Islet of Langerhans (tissue), 1 donor: ENCODE measurements at regions not wholly inside any gene's neighbourhood (a gene's known extent, or its start where the extent isn't known, plus 50 kb on each side); places are given as distances from the start of the nearest gene placed in this dataset.

ENCODE experiments used
- FAIRE-seq: peaks from one replicate; lab custom pipeline; 2011; peaks lifted over from hg19 to GRCh38; lab: Jason Lieb, UNC

GRCh38 chr10:121101561-121101960 lies 250.4 kb downstream of the WDR11 start:
- FAIRE-seq: no peak

DNA sequence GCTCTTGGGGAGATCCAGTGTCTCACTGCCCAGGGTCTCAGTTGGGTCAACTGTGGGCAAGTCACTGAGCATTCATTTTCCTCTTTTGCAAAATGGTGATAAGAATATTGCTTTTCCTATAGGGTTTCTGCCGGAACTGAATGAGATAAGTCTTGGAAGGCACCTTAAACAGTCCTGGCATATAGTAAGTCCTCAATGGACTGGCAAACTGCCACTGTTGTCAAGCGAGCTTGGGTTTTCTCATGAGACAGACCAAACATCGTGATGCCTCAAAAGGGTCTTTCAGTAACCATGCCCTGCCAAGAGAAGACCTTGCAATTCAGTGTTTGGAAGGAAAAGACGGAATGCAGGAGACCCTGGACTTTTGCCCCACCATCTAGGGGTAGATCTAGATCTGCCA lies 251.5 kb downstream of the WDR11 start:
- FAIRE-seq: no peak

GRCh38 chr10:121104476-121105111 lies 253.4 kb downstream of the WDR11 start:
- FAIRE-seq: no peak

GRCh38 chr10:121106611-121107010 lies 255.4 kb downstream of the WDR11 start:
- no peak for FAIRE-seq

DNA sequence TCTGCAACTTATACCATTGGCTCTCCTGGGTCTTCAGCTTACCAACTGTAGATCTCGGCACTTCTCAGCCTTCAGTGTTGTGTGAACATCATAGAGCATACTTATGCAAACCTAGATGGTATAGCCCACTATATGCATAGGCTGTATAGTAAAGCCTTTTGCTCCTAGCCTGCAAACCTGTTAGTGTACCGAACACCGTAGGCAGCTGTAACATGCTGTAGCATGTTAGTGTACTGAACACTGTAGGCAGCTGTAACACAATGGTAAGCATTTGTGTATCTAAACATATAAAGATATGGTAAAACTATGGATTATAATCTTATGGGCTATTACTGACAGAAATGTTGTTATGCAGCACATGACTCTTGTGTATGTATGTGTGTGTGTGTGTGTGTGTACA lies 256.9 kb downstream of the WDR11 start:
- no peak for FAIRE-seq

- FAIRE-seq: no peak
These were observed 259.2 kb downstream of the WDR11 start for GRCh38 chr10:121110369-121110768.

- FAIRE-seq: no peak
These were observed 261.0 kb downstream of the WDR11 start for GRCh38 chr10:121112136-121112535.

- no peak for FAIRE-seq
These were observed 261.6 kb downstream of the WDR11 start for GRCh38 chr10:121112579-121113384.

- no peak for FAIRE-seq
These were observed 262.2 kb downstream of the WDR11 start for GRCh38 chr10:121113385-121113696.

DNA sequence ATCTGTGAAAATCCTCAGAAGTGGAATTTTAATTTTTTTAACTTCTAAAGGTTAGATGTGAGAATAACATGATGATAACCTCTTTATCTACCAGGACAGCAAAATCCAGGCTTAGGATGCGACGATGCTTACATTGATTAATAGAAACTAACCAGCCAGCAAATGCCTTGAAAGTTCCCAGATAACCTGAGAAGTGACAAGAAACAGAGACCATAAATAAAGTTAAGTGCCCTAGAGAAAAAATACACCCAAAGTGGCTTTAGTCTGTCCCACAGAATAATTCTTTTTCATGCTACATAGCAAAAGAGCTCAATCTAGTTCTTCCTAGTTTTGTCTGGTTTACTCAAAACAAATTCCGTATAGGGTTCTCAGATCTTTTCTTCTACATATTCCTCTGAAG lies 262.7 kb downstream of the WDR11 start:
- no peak for FAIRE-seq

DNA sequence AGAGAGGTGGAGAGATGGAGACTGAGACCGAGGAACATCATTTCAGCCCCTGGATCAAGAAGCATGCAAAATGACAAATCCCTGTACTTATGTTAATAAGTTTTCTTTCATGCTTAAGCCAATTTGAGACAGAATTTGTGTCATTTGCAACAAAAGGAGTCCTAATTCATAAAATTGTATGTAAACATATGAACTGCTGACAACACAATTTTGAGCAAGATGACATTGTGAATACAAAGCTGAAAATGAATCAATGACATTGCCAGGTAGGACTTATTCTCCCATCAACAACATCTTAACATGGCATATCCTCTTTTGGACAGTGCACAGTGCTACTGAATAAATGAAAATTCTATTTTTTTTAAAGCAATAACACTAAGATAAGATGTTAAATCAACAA lies 264.0 kb downstream of the WDR11 start:
- no peak for FAIRE-seq

DNA sequence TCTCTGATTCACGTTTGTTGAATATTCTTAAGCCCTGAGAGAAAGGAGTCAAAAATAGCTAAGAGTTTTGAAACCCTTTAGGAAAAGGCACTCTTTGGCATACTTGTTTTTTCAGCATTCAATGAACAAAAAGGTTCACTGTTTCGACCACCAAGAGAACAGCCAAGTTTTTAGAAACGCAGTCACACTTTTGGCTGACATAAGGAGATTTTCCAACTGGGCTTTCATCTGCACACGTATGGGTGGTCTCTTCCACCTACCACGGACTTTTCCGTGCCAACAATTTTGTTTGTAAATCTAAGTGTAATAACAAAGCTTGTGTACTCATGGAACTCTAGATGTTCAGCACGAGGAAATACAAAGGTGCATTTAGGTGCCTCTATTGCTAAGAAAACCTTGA lies 270.3 kb downstream of the WDR11 start:
- no peak for FAIRE-seq

DNA sequence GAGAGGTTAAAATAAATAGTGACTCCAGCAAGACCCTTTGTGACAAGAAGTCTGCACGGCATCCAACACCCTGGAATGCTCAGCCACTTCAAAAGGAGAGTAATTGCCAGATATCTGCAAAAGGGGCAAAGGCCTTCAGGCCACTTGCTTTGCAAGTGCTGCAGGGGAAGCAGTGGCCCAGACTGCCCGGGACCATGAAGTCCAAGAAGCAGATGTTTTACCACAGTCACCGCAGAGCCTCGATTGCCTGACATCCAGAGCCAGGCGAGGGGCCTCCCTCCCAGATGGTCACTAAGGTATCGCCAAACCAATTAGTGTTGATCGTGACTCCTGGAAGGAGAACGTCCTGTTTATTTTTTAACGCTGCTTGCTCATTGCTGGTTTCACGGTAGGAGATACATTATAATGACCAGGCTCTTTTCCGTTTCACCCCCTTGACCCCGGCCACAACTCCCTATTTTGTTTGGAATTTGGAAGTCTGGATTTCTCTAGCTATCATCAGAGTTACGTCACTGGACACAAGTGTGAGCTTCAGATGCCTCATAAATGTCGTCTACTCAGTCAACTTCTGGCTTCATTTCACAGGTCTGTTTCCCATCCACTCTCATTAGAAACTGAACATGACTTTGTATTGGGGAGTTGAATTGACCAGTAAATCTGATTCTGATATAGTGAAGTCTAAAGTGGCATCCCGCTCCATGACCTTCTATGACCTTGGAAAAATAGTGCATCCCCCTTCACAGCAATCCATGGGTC lies 276.2 kb downstream of the WDR11 start:
- no peak for FAIRE-seq

GRCh38 chr10:121128164-121128563 lies 277.0 kb downstream of the WDR11 start:
- no peak for FAIRE-seq

- FAIRE-seq: no peak
These were observed 278.1 kb downstream of the WDR11 start for GRCh38 chr10:121129266-121129665.

GRCh38 chr10:121130382-121130781 lies 279.2 kb downstream of the WDR11 start:
- no peak for FAIRE-seq

- no peak for FAIRE-seq
These were observed 279.9 kb downstream of the WDR11 start for GRCh38 chr10:121131014-121131413.

- no peak for FAIRE-seq
These were observed 280.5 kb downstream of the WDR11 start for GRCh38 chr10:121131426-121132265.

DNA sequence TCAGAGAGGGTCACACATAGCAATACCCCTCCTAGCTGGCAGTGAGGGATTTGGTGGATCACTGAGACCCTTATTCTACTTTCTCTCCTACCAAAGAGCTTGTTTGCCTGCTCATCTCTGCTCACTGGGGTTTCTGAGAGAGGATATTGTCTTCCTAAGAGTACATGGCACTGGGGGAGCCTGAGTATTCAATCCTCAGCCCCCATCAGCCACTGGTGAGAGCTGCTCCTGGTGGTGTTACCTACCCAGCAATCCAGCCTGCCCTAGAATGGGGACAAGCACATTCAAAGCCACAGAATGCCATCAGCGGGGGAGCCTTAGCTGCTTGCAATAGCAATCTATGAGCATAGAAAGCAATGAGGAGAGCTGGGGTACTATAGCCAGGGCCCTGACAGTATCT lies 281.1 kb downstream of the WDR11 start:
- no peak for FAIRE-seq

GRCh38 chr10:121133901-121134300 lies 282.7 kb downstream of the WDR11 start:
- no peak for FAIRE-seq

GRCh38 chr10:121134711-121135110 lies 283.5 kb downstream of the WDR11 start:
- no peak for FAIRE-seq

DNA sequence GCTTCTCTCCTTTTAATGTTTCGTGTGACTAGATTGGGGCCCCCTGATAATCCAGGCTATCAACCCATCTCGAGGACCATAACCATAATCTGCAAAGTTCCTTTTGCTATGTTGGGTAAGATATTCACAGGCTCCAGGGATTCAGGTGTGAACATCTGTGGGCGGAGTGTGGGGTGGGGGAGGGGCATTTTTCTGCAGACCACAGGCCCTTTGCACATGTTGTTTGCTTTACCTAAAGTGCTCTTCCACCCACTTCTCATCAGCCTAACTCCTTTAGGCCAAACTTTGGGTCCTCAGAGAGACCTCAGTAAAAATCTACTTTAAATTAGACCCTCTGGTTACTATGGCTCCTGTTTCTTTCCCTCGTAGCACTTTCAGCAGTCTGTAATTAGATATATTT lies 284.4 kb downstream of the WDR11 start:
- FAIRE-seq: no peak

- no peak for FAIRE-seq
These were observed 286.4 kb downstream of the WDR11 start for GRCh38 chr10:121137533-121137932.
